ENCODE measurements at regions not wholly inside any gene's neighbourhood (a gene's known extent, or its start where the extent isn't known, plus 50 kb on each side); places are given as distances from the start of the nearest gene placed in this dataset.

- H3K4me3 ChIP-seq (ENCODE audit: low read depth, low read length), result no peak overlapping the region
- DNase-seq (ENCODE audit: low read depth), result no peak
- in situ Hi-C loops (cut with HindIII; ENCODE audit: low sequenced_read_pairs), result no loop called here
- TF ChIP-seq CTCF (IDR thresholded peaks at IDR 0.05; ENCODE audit: low read depth, low read length, missing control alignments), result no peak
These were observed 224.2 kb downstream of the SNX18 start for GRCh38 chr5:54741711-54742110.

- no peak overlapping the region for H3K4me3 ChIP-seq (ENCODE audit: low read depth, low read length)
- in situ Hi-C loops (cut with HindIII; ENCODE audit: low sequenced_read_pairs), result no loop called here
- no peak for TF ChIP-seq CTCF (IDR thresholded peaks at IDR 0.05; ENCODE audit: low read depth, low read length, missing control alignments)
- no peak for DNase-seq (ENCODE audit: low read depth)
These were observed 222.6 kb downstream of the SNX18 start for GRCh38 chr5:54740141-54740540.

GRCh38 chr5:54739371-54739770 lies 221.8 kb downstream of the SNX18 start:
- in situ Hi-C loops (cut with HindIII; ENCODE audit: low sequenced_read_pairs), result no loop called here
- no peak overlapping the region for H3K4me3 ChIP-seq (ENCODE audit: low read depth, low read length)
- no peak for DNase-seq (ENCODE audit: low read depth)
- no peak for TF ChIP-seq CTCF (IDR thresholded peaks at IDR 0.05; ENCODE audit: low read depth, low read length, missing control alignments)

- in situ Hi-C loops (cut with HindIII; ENCODE audit: low sequenced_read_pairs), result no loop called here
- H3K4me3 ChIP-seq (ENCODE audit: low read depth, low read length), result no peak overlapping the region
- no peak for DNase-seq (ENCODE audit: low read depth)
- no peak for TF ChIP-seq CTCF (IDR thresholded peaks at IDR 0.05; ENCODE audit: low read depth, low read length, missing control alignments)
These were observed 221.4 kb downstream of the SNX18 start for GRCh38 chr5:54738973-54739367.

GRCh38 chr5:54738118-54738972 lies 220.8 kb downstream of the SNX18 start:
- in situ Hi-C loops (cut with HindIII; ENCODE audit: low sequenced_read_pairs), result no loop called here
- H3K4me3 ChIP-seq (ENCODE audit: low read depth, low read length), result no peak overlapping the region
- DNase-seq (ENCODE audit: low read depth), result no peak
- TF ChIP-seq CTCF (IDR thresholded peaks at IDR 0.05; ENCODE audit: low read depth, low read length, missing control alignments), result no peak

GRCh38 chr5:54736003-54736797 lies 218.6 kb downstream of the SNX18 start:
- DNase-seq (ENCODE audit: low read depth), result no peak
- H3K4me3 ChIP-seq (ENCODE audit: low read depth, low read length), result no peak overlapping the region
- in situ Hi-C loops (cut with HindIII; ENCODE audit: low sequenced_read_pairs), result no loop called here
- no peak for TF ChIP-seq CTCF (IDR thresholded peaks at IDR 0.05; ENCODE audit: low read depth, low read length, missing control alignments)

Data from astrocyte of the cerebellum (primary cell).